Caco-2 (cell line): ENCODE measurements at regions not wholly inside any gene's neighbourhood (a gene's known extent, or its start where the extent isn't known, plus 50 kb on each side); places are given as distances from the start of the nearest gene placed in this dataset.

Source experiments
- BruUV-seq: library from RNA; stranded (reverse); fragments of 400-500 nt; replicated peaks from 2 replicates; lab custom pipeline; 2021; lab: Mats Ljungman, UMichigan
- CTCF ChIA-PET: fragments of 300-600 bp; sonication (Branson Sonifier 250); formaldehyde crosslinking; loops from one replicate; lab custom pipeline; 2022; ENCODE audit warnings: antibody characterized with exemption; lab: Charles Lee
- POLR2A ChIA-PET: fragments of 300-600 bp; sonication (Branson Sonifier 250); formaldehyde crosslinking; loops from one replicate; lab custom pipeline; 2022; ENCODE audit warnings: antibody characterized with exemption; lab: Charles Lee
- DNase-seq, 2 experiments: peaks; one replicate each; pipeline versions ENCODE4 v3.0.0 to v3.0.0-alpha.2; 2020 to 2022
- H3K27me3 ChIP-seq: replicated peaks from 2 replicates; pipeline ENCODE4 v1.6.0; 2011; ENCODE audit warnings: low read length; ENCODE audit not compliant: control insufficient read depth, insufficient read depth
- H3K36me3 ChIP-seq: 2 replicates; pipeline ENCODE4 v1.5.1; 2011; ENCODE audit warnings: low read length; ENCODE audit not compliant: control insufficient read depth, insufficient read depth
- H3K4me1 ChIP-seq: fragments of 250-450 bp; sonication (Bioruptor Pico); 2 replicates; pipeline ENCODE4 v1.5.1; 2020; ENCODE audit warnings: mild to moderate bottlenecking
- H3K4me3 ChIP-seq: 2 replicates; pipeline ENCODE4 v1.5.1; 2011; ENCODE audit warnings: low read depth, mild to moderate bottlenecking, control low read depth, low read length
- H3K9me3 ChIP-seq: fragments of 250-450 bp; sonication (Bioruptor Pico); 2 replicates; pipeline ENCODE4 v1.5.1; 2020; ENCODE audit warnings: mild to moderate bottlenecking, moderate library complexity
- H3K27ac Mint-ChIP-seq: one replicate; pipeline ENCODE4 v1.8.0; 2022; ENCODE audit warnings: mixed read lengths; ENCODE audit not compliant: unreplicated experiment
- H3K27me3 Mint-ChIP-seq: one replicate; pipeline ENCODE4 v1.8.0; 2022; ENCODE audit warnings: mixed read lengths; ENCODE audit not compliant: insufficient read depth, unreplicated experiment
- H3K36me3 Mint-ChIP-seq: one replicate; pipeline ENCODE4 v1.8.0; 2022; ENCODE audit warnings: mild to moderate bottlenecking, mixed read lengths; ENCODE audit not compliant: insufficient read depth, unreplicated experiment
- H3K4me1 Mint-ChIP-seq: one replicate; pipeline ENCODE4 v1.8.0; 2022; ENCODE audit warnings: low read depth, mixed read lengths; ENCODE audit not compliant: unreplicated experiment
- H3K4me3 Mint-ChIP-seq: one replicate; pipeline ENCODE4 v1.8.0; 2022; ENCODE audit warnings: mild to moderate bottlenecking, moderate library complexity, mixed read lengths; ENCODE audit not compliant: unreplicated experiment
- H3K9me3 Mint-ChIP-seq: one replicate; pipeline ENCODE4 v1.8.0; 2022; ENCODE audit warnings: mixed read lengths; ENCODE audit not compliant: unreplicated experiment
- intact Hi-C: fragments of 100-400 bp; cut with micrococcal nuclease; formaldehyde crosslinking; loops from one replicate; pipeline ENCODE4 v1.10.0; 2022; ENCODE audit not compliant: unreplicated experiment
- TF ChIP-seq, protein P1 (sequence below), 2 experiments: fragments of 200-600 bp in 1 of 2; IDR thresholded peaks; 1 replicate in 1 of 2; 2 replicates in 1 of 2; pipeline versions ENCODE4 v1.5.1 to v1.8.0; 2011 to 2022; ENCODE audit warnings: antibody characterized with exemption in 1 of 2, control low read depth in 1 of 2, inconsistent platforms in 1 of 2, low read depth in 1 of 2, low read length in 1 of 2, mild to moderate bottlenecking in 1 of 2, moderate library complexity in 1 of 2; ENCODE audit not compliant: insufficient read depth in 1 of 2, severe bottlenecking in 1 of 2, unreplicated experiment in 1 of 2

DNA sequence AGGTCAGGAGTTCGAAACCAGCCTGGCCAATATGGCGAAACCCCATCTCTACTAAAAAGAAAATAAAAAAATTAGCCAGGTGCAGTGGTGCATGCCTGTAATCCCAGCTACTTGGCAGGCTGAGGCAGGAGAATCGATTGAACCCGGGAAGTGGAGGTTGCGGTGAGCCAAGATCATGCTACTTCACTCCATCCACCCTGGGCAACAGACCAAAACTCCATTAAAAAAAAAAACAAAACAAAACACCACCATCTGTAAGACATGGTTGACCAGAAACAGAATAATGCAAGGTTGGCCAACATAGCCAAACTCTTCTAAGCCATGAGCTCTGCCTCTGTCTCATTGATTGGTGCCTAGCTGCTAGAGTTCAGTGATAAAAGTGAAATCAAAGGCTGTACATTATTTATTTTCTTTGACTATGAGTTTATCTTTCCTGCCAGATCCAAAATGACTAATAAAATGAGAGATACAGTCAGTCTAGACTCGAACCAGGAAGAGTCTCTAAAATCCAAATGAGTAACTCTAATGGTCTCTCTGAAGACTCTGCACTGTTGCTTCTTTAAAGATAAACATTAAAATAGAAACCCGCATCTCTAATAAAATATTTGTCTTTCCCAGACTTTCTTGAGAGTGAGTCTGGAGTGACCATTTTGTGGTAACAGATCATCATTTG, 404.7 kb downstream of the DAD1 start:
- no peaks in the 10 kb centered on the region for H3K9me3 ChIP-seq
- no TSS peak for BruUV-seq
- no peak for DNase-seq
- Mint-ChIP-seq H3K9me3 (no peaks in the 10 kb centered on the region), H3K4me3 (no peak overlapping the region), H3K4me1 (no peaks in the 10 kb centered on the region), H3K36me3 (no peaks in the 10 kb centered on the region), H3K27ac (no peak overlapping the region), H3K27me3 (peaks cover 3% of the 10 kb centered on the region)
- intact Hi-C loops: no loop called here
- POLR2A ChIA-PET: no interaction called here
- 0 out of 2 replicates have a peak, but pooled peaks cover 1% of the 10 kb centered on the region for H3K4me1 ChIP-seq
- TF ChIP-seq, protein P1, sequence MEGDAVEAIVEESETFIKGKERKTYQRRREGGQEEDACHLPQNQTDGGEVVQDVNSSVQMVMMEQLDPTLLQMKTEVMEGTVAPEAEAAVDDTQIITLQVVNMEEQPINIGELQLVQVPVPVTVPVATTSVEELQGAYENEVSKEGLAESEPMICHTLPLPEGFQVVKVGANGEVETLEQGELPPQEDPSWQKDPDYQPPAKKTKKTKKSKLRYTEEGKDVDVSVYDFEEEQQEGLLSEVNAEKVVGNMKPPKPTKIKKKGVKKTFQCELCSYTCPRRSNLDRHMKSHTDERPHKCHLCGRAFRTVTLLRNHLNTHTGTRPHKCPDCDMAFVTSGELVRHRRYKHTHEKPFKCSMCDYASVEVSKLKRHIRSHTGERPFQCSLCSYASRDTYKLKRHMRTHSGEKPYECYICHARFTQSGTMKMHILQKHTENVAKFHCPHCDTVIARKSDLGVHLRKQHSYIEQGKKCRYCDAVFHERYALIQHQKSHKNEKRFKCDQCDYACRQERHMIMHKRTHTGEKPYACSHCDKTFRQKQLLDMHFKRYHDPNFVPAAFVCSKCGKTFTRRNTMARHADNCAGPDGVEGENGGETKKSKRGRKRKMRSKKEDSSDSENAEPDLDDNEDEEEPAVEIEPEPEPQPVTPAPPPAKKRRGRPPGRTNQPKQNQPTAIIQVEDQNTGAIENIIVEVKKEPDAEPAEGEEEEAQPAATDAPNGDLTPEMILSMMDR (IDR thresholded peaks at IDR 0.05; ENCODE audit: insufficient read depth in 1 of 2, low read depth in 1 of 2, low read length in 1 of 2, severe bottlenecking in 1 of 2, unreplicated experiment in 1 of 2): no peak
- CTCF ChIA-PET: interaction anchor here (0.9 to 1.1 kb wide), 2 partner anchors 21 to 80 kb away, joined by 3 to 4 read pairs; no protein-coding TSS in a partner anchor
- no peaks in the 10 kb centered on the region for H3K27me3 ChIP-seq
- no peaks in the 10 kb centered on the region for H3K36me3 ChIP-seq
- no peak overlapping the region for H3K4me3 ChIP-seq

DNA sequence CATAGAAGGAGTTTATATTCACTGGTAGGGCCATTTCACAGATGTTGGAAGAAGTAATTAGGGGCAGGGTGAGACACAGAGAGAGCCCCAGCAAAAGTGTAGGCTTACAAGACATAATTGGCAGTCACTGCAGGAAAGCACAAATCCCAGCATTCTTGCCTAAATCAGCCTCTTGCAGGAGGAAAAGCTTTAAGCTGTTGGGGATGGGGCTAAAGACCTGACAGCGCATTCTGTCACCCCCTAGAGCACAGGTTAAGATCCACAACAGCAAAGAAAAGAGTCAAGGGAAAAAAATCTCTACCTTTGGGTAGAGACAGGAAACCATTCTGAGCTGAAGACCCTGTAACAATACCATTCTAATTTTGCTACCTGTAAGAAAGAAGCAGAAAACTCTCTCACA, 409.0 kb downstream of the DAD1 start:
- H3K4me3 ChIP-seq: no peak overlapping the region
- no TSS peak for BruUV-seq
- no peaks in the 10 kb centered on the region for H3K9me3 Mint-ChIP-seq
- H3K27ac Mint-ChIP-seq: no peak overlapping the region
- H3K9me3 ChIP-seq: no peaks in the 10 kb centered on the region
- no peak for DNase-seq
- peaks cover 12% of the 10 kb centered on the region for H3K4me1 ChIP-seq
- H3K4me1 Mint-ChIP-seq: peaks cover 5% of the 10 kb centered on the region
- ChIA-PET POLR2A (no interaction called here), CTCF (interaction anchor here (0.8 to 1.2 kb wide), 2 partner anchors 17 to 21 kb away, joined by 3 to 5 read pairs; no protein-coding TSS in a partner anchor)
- no peaks in the 10 kb centered on the region for H3K36me3 ChIP-seq
- H3K4me3 Mint-ChIP-seq: no peak overlapping the region
- H3K27me3 Mint-ChIP-seq: peaks cover under 1% of the 10 kb centered on the region
- TF ChIP-seq, protein P1 (IDR thresholded peaks at IDR 0.05; ENCODE audit: insufficient read depth in 1 of 2, low read depth in 1 of 2, low read length in 1 of 2, severe bottlenecking in 1 of 2, unreplicated experiment in 1 of 2): no peak
- no peaks in the 10 kb centered on the region for H3K27me3 ChIP-seq
- H3K36me3 Mint-ChIP-seq: no peaks in the 10 kb centered on the region
- intact Hi-C loops: no loop called here

DNA sequence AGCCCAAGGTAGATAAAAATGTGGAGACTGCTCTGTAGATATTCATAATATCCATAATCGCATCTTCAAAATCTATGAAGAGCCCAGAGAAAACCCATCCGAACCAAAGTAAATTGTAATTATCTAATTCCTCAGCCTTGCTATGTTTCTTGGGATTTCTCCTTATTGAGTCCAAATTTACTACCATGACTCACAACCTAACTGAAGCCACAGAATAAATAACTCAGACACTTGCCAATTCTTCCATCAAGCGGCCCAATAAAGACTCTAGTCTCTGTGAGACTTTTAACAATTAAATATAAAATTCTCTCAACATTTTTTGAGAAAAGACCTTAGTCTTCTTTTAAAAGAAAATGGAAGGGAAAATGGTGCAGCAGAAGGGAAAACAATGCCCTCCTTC, 409.8 kb downstream of the DAD1 start:
- Histone ChIP-seq H3K36me3 (no peaks in the 10 kb centered on the region), H3K9me3 (no peaks in the 10 kb centered on the region), H3K4me1 (peaks cover 20% of the 10 kb centered on the region), H3K4me3 (no peak overlapping the region), H3K27me3 (no peaks in the 10 kb centered on the region)
- intact Hi-C loops: no loop called here
- Mint-ChIP-seq H3K27me3 (no peaks in the 10 kb centered on the region), H3K27ac (no peak overlapping the region), H3K4me3 (no peak overlapping the region), H3K9me3 (no peaks in the 10 kb centered on the region), H3K36me3 (no peaks in the 10 kb centered on the region), H3K4me1 (peaks cover 13% of the 10 kb centered on the region)
- ChIA-PET CTCF (interaction anchor here (0.6 to 1.2 kb wide), 2 partner anchors 22 to 38 kb away, joined by 3 to 5 read pairs; no protein-coding TSS in a partner anchor), POLR2A (no interaction called here)
- no peak for DNase-seq
- TF ChIP-seq, protein P1 (IDR thresholded peaks at IDR 0.05; ENCODE audit: insufficient read depth in 1 of 2, low read depth in 1 of 2, low read length in 1 of 2, severe bottlenecking in 1 of 2, unreplicated experiment in 1 of 2): no peak
- BruUV-seq: no TSS peak
